ENCODE measurements at regions not wholly inside any gene's neighbourhood (a gene's known extent, or its start where the extent isn't known, plus 50 kb on each side); places are given as distances from the start of the nearest gene placed in this dataset.

- no peak for TF ChIP-seq CTCF (IDR thresholded peaks at IDR 0.05)
- no peak for TF ChIP-seq POLR2A (IDR thresholded peaks at IDR 0.05)
Measured at GRCh38 chr1:47631411-47631995, 193.7 kb downstream of the FOXD2 start.
